Thymus (tissue), 11 donors: ENCODE measurements at regions not wholly inside any gene's neighbourhood (a gene's known extent, or its start where the extent isn't known, plus 50 kb on each side); places are given as distances from the start of the nearest gene placed in this dataset.

ENCODE experiments used
- DNase-seq, 9 donors: peaks; one replicate each; pipeline ENCODE4 v3.0.0-alpha.2; 2013; ENCODE audit warnings: low spot score in 9 of 9, low read depth in 6 of 9, missing footprints in 1 of 9
- H3K27ac ChIP-seq, 2 donors: one replicate each; pipeline ENCODE4 v1.5.1; 2013; ENCODE audit warnings: control low read depth in 1 of 2, low read depth in 1 of 2, low read length in 1 of 2, mild to moderate bottlenecking in 1 of 2, moderate library complexity in 1 of 2
- H3K27me3 ChIP-seq, 2 donors: one replicate each; pipeline ENCODE4 v1.5.1; 2013; ENCODE audit warnings: low read length in 1 of 2; ENCODE audit not compliant: control insufficient read depth in 2 of 2, insufficient read depth in 1 of 2
- H3K36me3 ChIP-seq, 2 donors: one replicate each; pipeline ENCODE4 v1.5.1; 2013; ENCODE audit warnings: low read length in 1 of 2, mild to moderate bottlenecking in 1 of 2, moderate library complexity in 1 of 2; ENCODE audit not compliant: control insufficient read depth in 2 of 2, insufficient read depth in 2 of 2
- H3K4me1 ChIP-seq, 2 donors: one replicate each; pipeline ENCODE4 v1.5.1; 2013; ENCODE audit warnings: low read length in 2 of 2; ENCODE audit not compliant: control insufficient read depth in 2 of 2, insufficient read depth in 2 of 2
- H3K4me3 ChIP-seq, 2 donors: one replicate each; pipeline ENCODE4 v1.5.1; 2013; ENCODE audit warnings: low read length in 2 of 2, control low read depth in 1 of 2, mild to moderate bottlenecking in 1 of 2
- H3K9me3 ChIP-seq, 2 donors: one replicate each; pipeline ENCODE4 v1.5.1; 2013; ENCODE audit warnings: low read length in 1 of 2, mild to moderate bottlenecking in 1 of 2; ENCODE audit not compliant: control insufficient read depth in 2 of 2, insufficient read depth in 1 of 2
- WGBS: extraction: QIAGEN DNeasy Blood & Tissue Kit; methylation state at CpG from one replicate; pipeline ENCODE4 v1.1.7; 2013; 5-methylcytosine and 5-hydroxymethylcytosine counted together
- donor health status: healthy.

- H3K27ac ChIP-seq, result no peak overlapping the region
- WGBS, result 35% methylated on average over 4 of the region's 4 CpGs
These were observed 212.2 kb downstream of the TRIB2 start for GRCh38 chr2:12928775-12929401.

GRCh38 chr2:12929758-12930157 is 213.0 kb downstream of the TRIB2 start:
- 78% methylated on average over 3 of the region's 3 CpGs for WGBS
- no peak overlapping the region for H3K4me3 ChIP-seq

More at GRCh38 chr2:12928775-12929401, 212.2 kb downstream of the TRIB2 start:
- Histone ChIP-seq H3K4me1 (peaks cover 0 to 4% of the 10 kb centered on the region in 2 donors), H3K4me3 (no peak overlapping the region), H3K9me3 (peaks cover 0 to 4% of the 10 kb centered on the region in 2 donors), H3K36me3 (no peaks in the 10 kb centered on the region), H3K27me3 (peaks cover 0 to 3% of the 10 kb centered on the region in 2 donors)
- no peak for DNase-seq

GRCh38 chr2:12930391-12930790 is 213.7 kb downstream of the TRIB2 start:
- no peak for DNase-seq
- WGBS, result 59% methylated on average over 1 of the region's 1 CpG
- Histone ChIP-seq H3K4me3 (no peak overlapping the region), H3K36me3 (no peaks in the 10 kb centered on the region), H3K4me1 (peaks cover 0 to 4% of the 10 kb centered on the region in 2 donors), H3K27ac (no peak overlapping the region), H3K9me3 (peaks cover 0 to 4% of the 10 kb centered on the region in 2 donors), H3K27me3 (peaks cover 0 to 3% of the 10 kb centered on the region in 2 donors)

More at GRCh38 chr2:12929758-12930157, 213.0 kb downstream of the TRIB2 start:
- Histone ChIP-seq H3K27ac (no peak overlapping the region), H3K4me1 (peaks cover 0 to 4% of the 10 kb centered on the region in 2 donors), H3K36me3 (no peaks in the 10 kb centered on the region), H3K9me3 (peaks cover 0 to 4% of the 10 kb centered on the region in 2 donors), H3K27me3 (peaks cover 0 to 3% of the 10 kb centered on the region in 2 donors)
- DNase-seq, result no peak

- Histone ChIP-seq H3K4me1 (peaks cover 0 to 4% of the 10 kb centered on the region in 2 donors), H3K36me3 (no peaks in the 10 kb centered on the region), H3K9me3 (no peaks in the 10 kb centered on the region), H3K27ac (no peak overlapping the region), H3K4me3 (no peak overlapping the region), H3K27me3 (peaks cover 0 to 3% of the 10 kb centered on the region in 2 donors)
- 26% methylated on average over 4 of the region's 4 CpGs for WGBS
- peak in 2 of 9 donors; percentile 13 to 40 for DNase-seq
These were observed 214.6 kb downstream of the TRIB2 start for GRCh38 chr2:12931186-12931844.

GRCh38 chr2:12932192-12932591 is 215.5 kb downstream of the TRIB2 start:
- WGBS, result 75% methylated on average over 3 of the region's 3 CpGs
- no peaks in the 10 kb centered on the region for H3K36me3 ChIP-seq
- DNase-seq, result no peak
- no peak overlapping the region for H3K27ac ChIP-seq
- H3K4me3 ChIP-seq, result no peak overlapping the region
- peaks cover 0 to 3% of the 10 kb centered on the region in 2 donors for H3K27me3 ChIP-seq
- no peaks in the 10 kb centered on the region for H3K9me3 ChIP-seq
- H3K4me1 ChIP-seq, result peaks cover 0 to 4% of the 10 kb centered on the region in 2 donors

GRCh38 chr2:12934146-12934756 is 217.5 kb downstream of the TRIB2 start:
- Histone ChIP-seq H3K36me3 (no peaks in the 10 kb centered on the region), H3K9me3 (no peaks in the 10 kb centered on the region), H3K4me1 (no peaks in the 10 kb centered on the region), H3K27ac (no peak overlapping the region), H3K4me3 (no peak overlapping the region), H3K27me3 (peaks cover 0 to 3% of the 10 kb centered on the region in 2 donors)
- 79% methylated on average over 6 of the region's 6 CpGs for WGBS
- DNase-seq, result no peak

- Histone ChIP-seq H3K4me1 (no peaks in the 10 kb centered on the region), H3K4me3 (no peak overlapping the region), H3K9me3 (no peaks in the 10 kb centered on the region), H3K27me3 (peaks cover 0 to 3% of the 10 kb centered on the region in 2 donors), H3K27ac (no peak overlapping the region), H3K36me3 (no peaks in the 10 kb centered on the region)
- 96% methylated on average over 2 of the region's 2 CpGs for WGBS
- no peak for DNase-seq
These were observed 218.5 kb downstream of the TRIB2 start for GRCh38 chr2:12935222-12935621.

GRCh38 chr2:12935796-12936195 is 219.1 kb downstream of the TRIB2 start:
- WGBS, result 94% methylated on average over 6 of the region's 6 CpGs
- no peak for DNase-seq
- H3K27ac ChIP-seq, result no peak overlapping the region
- no peaks in the 10 kb centered on the region for H3K9me3 ChIP-seq
- H3K4me1 ChIP-seq, result no peaks in the 10 kb centered on the region
- peaks cover 0 to 3% of the 10 kb centered on the region in 2 donors for H3K27me3 ChIP-seq
- H3K4me3 ChIP-seq, result no peak overlapping the region
- no peaks in the 10 kb centered on the region for H3K36me3 ChIP-seq

GRCh38 chr2:12941203-12941602 is 224.5 kb downstream of the TRIB2 start:
- Histone ChIP-seq H3K4me1 (no peaks in the 10 kb centered on the region), H3K27me3 (no peaks in the 10 kb centered on the region), H3K27ac (no peak overlapping the region), H3K9me3 (no peaks in the 10 kb centered on the region), H3K4me3 (no peak overlapping the region), H3K36me3 (no peaks in the 10 kb centered on the region)
- no peak for DNase-seq
